HG02938 (cell line): ENCODE measurements at regions not wholly inside any gene's neighbourhood (a gene's known extent, or its start where the extent isn't known, plus 50 kb on each side); places are given as distances from the start of the nearest gene placed in this dataset.

Experiments used
- ATAC-seq: cut with Tn5 transposase; IDR thresholded peaks from one replicate; pipeline ENCODE4 v1.9.1; 2021; ENCODE audit warnings: mild to moderate bottlenecking, moderate library complexity; ENCODE audit not compliant: unreplicated experiment

- no peak for ATAC-seq
Measured at GRCh38 chr6:68400396-68400795, 234.7 kb upstream of the ADGRB3 start.

- no peak for ATAC-seq
Measured at GRCh38 chr6:68391953-68392352, 243.1 kb upstream of the ADGRB3 start.

GRCh38 chr6:68372991-68373390, 262.1 kb upstream of the ADGRB3 start:
- no peak for ATAC-seq

GRCh38 chr6:68368845-68369244, 266.2 kb upstream of the ADGRB3 start:
- no peak for ATAC-seq

GRCh38 chr6:68364271-68364805, 270.7 kb upstream of the ADGRB3 start:
- no peak for ATAC-seq

- ATAC-seq, result peak; percentile 80
Measured at GRCh38 chr6:68343901-68344300, 291.2 kb upstream of the ADGRB3 start.

GRCh38 chr6:68342286-68342685, 292.8 kb upstream of the ADGRB3 start:
- no peak for ATAC-seq

GRCh38 chr6:68339488-68340131, 295.5 kb upstream of the ADGRB3 start:
- no peak for ATAC-seq

GRCh38 chr6:68333442-68333841, 301.6 kb upstream of the ADGRB3 start:
- no peak for ATAC-seq

- no peak for ATAC-seq
Measured at GRCh38 chr6:68328156-68328555, 306.9 kb upstream of the ADGRB3 start.

GRCh38 chr6:68326762-68327161, 308.3 kb upstream of the ADGRB3 start:
- ATAC-seq, result no peak

GRCh38 chr6:68317366-68317765, 317.7 kb upstream of the ADGRB3 start:
- ATAC-seq, result no peak

- no peak for ATAC-seq
Measured at GRCh38 chr6:68313911-68314310, 321.2 kb upstream of the ADGRB3 start.

- no peak for ATAC-seq
Measured at GRCh38 chr6:68307301-68307700, 327.8 kb upstream of the ADGRB3 start.

- no peak for ATAC-seq
Measured at GRCh38 chr6:68296126-68296525, 339.0 kb upstream of the ADGRB3 start.

- no peak for ATAC-seq
Measured at GRCh38 chr6:68282646-68283045, 352.4 kb upstream of the ADGRB3 start.

GRCh38 chr6:68279793-68280557, 355.1 kb upstream of the ADGRB3 start:
- ATAC-seq, result no peak

- ATAC-seq, result no peak
Measured at GRCh38 chr6:68273297-68273696, 361.8 kb upstream of the ADGRB3 start.

GRCh38 chr6:68256391-68256790, 378.7 kb upstream of the ADGRB3 start:
- no peak for ATAC-seq

- ATAC-seq, result peak; percentile 51
Measured at GRCh38 chr6:68252632-68253031, 382.4 kb upstream of the ADGRB3 start.

- ATAC-seq, result no peak
Measured at GRCh38 chr6:68247782-68248181, 387.3 kb upstream of the ADGRB3 start.

- ATAC-seq, result no peak
Measured at GRCh38 chr6:68240726-68241125, 394.4 kb upstream of the ADGRB3 start.
